Endothelial cell of umbilical vein (primary cell): ENCODE measurements at regions not wholly inside any gene's neighbourhood (a gene's known extent, or its start where the extent isn't known, plus 50 kb on each side); places are given as distances from the start of the nearest gene placed in this dataset.

Experiments
- BruUV-seq: library from RNA; stranded (reverse); fragments of 400-500 nt; replicated peaks from 2 replicates; lab custom pipeline; 2021; lab: Mats Ljungman, UMichigan
- CTCF ChIA-PET: fragments of 300-600, 350-600 bp; sonication (Branson Sonifier 250); formaldehyde crosslinking; loops from one replicate; lab custom pipeline; 2021; ENCODE audit warnings: antibody characterized with exemption, inconsistent platforms; lab: Charles Lee
- POLR2A ChIA-PET: fragments of 300-600, 350-600 bp; sonication (Branson Sonifier 250); formaldehyde crosslinking; loops from one replicate; lab custom pipeline; 2021; ENCODE audit warnings: antibody characterized with exemption, inconsistent platforms; lab: Charles Lee
- DNase-seq: peaks from one replicate; pipeline ENCODE4 v3.0.0-alpha.2; 2011; ENCODE audit warnings: low read depth, low spot score
- FAIRE-seq: peaks from 2 replicates; lab custom pipeline; 2011; peaks lifted over from hg19 to GRCh38; lab: Jason Lieb, UNC
- H2AFZ ChIP-seq: 2 replicates; pipeline ENCODE4 v1.6.0; 2012; ENCODE audit warnings: low read depth, low read length, control low read depth, inconsistent platforms
- H3K27ac ChIP-seq: 2 replicates; pipeline ENCODE4 v1.5.1; 2011; ENCODE audit warnings: low read depth, mild to moderate bottlenecking, control low read depth, low read length, moderate library complexity; ENCODE audit not compliant: insufficient read depth
- H3K27me3 ChIP-seq, 2 experiments: 2 replicates each; pipeline versions ENCODE4 v1.6.0 to v1.6.1; 2011; ENCODE audit warnings: low read length in 2 of 2, mixed read lengths in 1 of 2; ENCODE audit not compliant: control insufficient read depth in 2 of 2, insufficient read depth in 2 of 2
- H3K36me3 ChIP-seq, 2 experiments: 2 replicates in 1 of 2; 3 replicates in 1 of 2; pipeline ENCODE4 v1.5.1; 2011; ENCODE audit warnings: low read length in 2 of 2, mild to moderate bottlenecking in 1 of 2, moderate library complexity in 1 of 2; ENCODE audit not compliant: control insufficient read depth in 2 of 2, insufficient read depth in 2 of 2; ENCODE audit errors: extremely low read depth in 1 of 2
- H3K4me1 ChIP-seq: 3 replicates; pipeline ENCODE4 v1.5.1; 2011; ENCODE audit warnings: mild to moderate bottlenecking, low read length; ENCODE audit not compliant: control insufficient read depth, insufficient read depth; ENCODE audit errors: extremely low read depth
- H3K4me2 ChIP-seq: 2 replicates; pipeline ENCODE4 v1.6.1; 2011; ENCODE audit warnings: low read length, control low read depth, mixed read lengths; ENCODE audit not compliant: insufficient read depth
- H3K4me3 ChIP-seq, 3 experiments: fragments of 200-600 bp in 1 of 3; sonication (generic), shearing (Covaris generic) in 1 of 3; replicated peaks in 1 of 3; 2 replicates each; pipeline ENCODE4 v1.5.1; 2011 to 2016; ENCODE audit warnings: control low read depth in 3 of 3, low read length in 3 of 3, mild to moderate bottlenecking in 2 of 3, inconsistent platforms in 1 of 3, low read depth in 1 of 3, moderate library complexity in 1 of 3; ENCODE audit not compliant: insufficient read depth in 1 of 3
- H3K79me2 ChIP-seq: 2 replicates; pipeline ENCODE4 v1.6.0; 2012; ENCODE audit warnings: low read length, inconsistent platforms; ENCODE audit not compliant: control insufficient read depth, insufficient read depth
- H3K9ac ChIP-seq: replicated peaks from 2 replicates; pipeline ENCODE3; 2011; ENCODE audit warnings: low read length, control low read depth; ENCODE audit not compliant: insufficient read depth; ENCODE audit errors: extremely low read depth
- H3K9me1 ChIP-seq: replicated peaks from 3 replicates; pipeline ENCODE4 v1.6.0; 2011; ENCODE audit warnings: mild to moderate bottlenecking, low read length; ENCODE audit not compliant: control insufficient read depth, insufficient read depth; ENCODE audit errors: extremely low read depth
- H3K9me3 ChIP-seq: replicated peaks from 2 replicates; pipeline ENCODE4 v1.5.1; 2012; ENCODE audit warnings: low read length, inconsistent platforms; ENCODE audit not compliant: control insufficient read depth, insufficient read depth
- H4K20me1 ChIP-seq: replicated peaks from 2 replicates; pipeline ENCODE3; 2011; ENCODE audit warnings: mild to moderate bottlenecking, low read length; ENCODE audit not compliant: control insufficient read depth, insufficient read depth; ENCODE audit errors: extremely low read depth
- EZH2 ChIP-seq: IDR thresholded peaks from 2 replicates; pipeline ENCODE4 v1.6.1; 2012; ENCODE audit warnings: borderline replicate concordance, low read depth, mild to moderate bottlenecking, moderate library complexity, low read length, inconsistent platforms; ENCODE audit not compliant: severe bottlenecking
- FOS ChIP-seq: IDR thresholded peaks from 2 replicates; pipeline ENCODE4 v1.6.1; 2011; ENCODE audit warnings: mild to moderate bottlenecking, low read length, moderate library complexity, borderline replicate concordance; ENCODE audit not compliant: insufficient read depth
- GATA2 ChIP-seq: IDR thresholded peaks from 2 replicates; pipeline ENCODE4 v1.7.0; 2011; ENCODE audit warnings: low read depth, mild to moderate bottlenecking, moderate library complexity, mixed read lengths, low read length; ENCODE audit not compliant: insufficient read length, insufficient read depth
- MYC ChIP-seq: IDR thresholded peaks from one replicate; pipeline ENCODE4 v1.6.1; 2011; ENCODE audit warnings: mild to moderate bottlenecking, low read depth, low read length
- POLR2A ChIP-seq: IDR thresholded peaks from 2 replicates; pipeline ENCODE4 v1.6.1; 2012; ENCODE audit warnings: low read depth, mild to moderate bottlenecking, control low read depth, low read length
- POLR2AphosphoS5 ChIP-seq: IDR thresholded peaks from 2 replicates; pipeline ENCODE4 v1.6.1; 2012; ENCODE audit warnings: low read depth, mild to moderate bottlenecking, control low read depth, low read length, moderate library complexity; ENCODE audit not compliant: insufficient read depth
- dilution Hi-C: fragments of 300-500 bp; cut with MboI; formaldehyde crosslinking; loops from one replicate; pipeline ENCODE4 v1.15.0; 2019; ENCODE audit warnings: low sequenced_read_pairs; ENCODE audit not compliant: extremely low pct_ligation_motif_present
- intact Hi-C: fragments of 100-400 bp; cut with micrococcal nuclease; formaldehyde crosslinking; loops from one replicate; pipeline ENCODE4 v1.10.0; 2022
- TF ChIP-seq, protein P1 (sequence below): IDR thresholded peaks from 2 replicates; pipeline ENCODE4 v1.6.1; 2011; ENCODE audit not compliant: insufficient read depth, insufficient read length
- TF ChIP-seq, protein P2 (sequence below), 2 donors: IDR thresholded peaks; 1 replicate in 1 of 2; 2 replicates in 1 of 2; pipeline ENCODE4 v1.5.1; 2011; ENCODE audit warnings: low read length in 2 of 2, mild to moderate bottlenecking in 2 of 2, moderate library complexity in 2 of 2, control low read depth in 1 of 2, inconsistent platforms in 1 of 2, low read depth in 1 of 2; ENCODE audit not compliant: insufficient read depth in 1 of 2; ENCODE audit errors: extremely low read depth in 1 of 2

- Histone ChIP-seq H3K79me2 (no peaks in the 10 kb centered on the region), H3K9me3 (no peaks in the 10 kb centered on the region), H3K4me1 (no peaks in the 10 kb centered on the region), H3K4me2 (no peak overlapping the region), H3K27ac (no peak overlapping the region), H4K20me1 (no peaks in the 10 kb centered on the region), H3K9me1 (no peaks in the 10 kb centered on the region), H3K4me3 (no peak overlapping the region), H3K9ac (no peak overlapping the region), H2AFZ (no peak overlapping the region), H3K27me3 (no peaks in the 10 kb centered on the region), H3K36me3 (no peaks in the 10 kb centered on the region)
- no TSS peak for BruUV-seq
- ChIA-PET CTCF (interaction anchor here (0.8 to 1.0 kb wide), 3 partner anchors 14 to 31 kb away, joined by 3 read pairs; no protein-coding TSS in a partner anchor), POLR2A (interaction anchor here (0.7 kb wide), 1 partner anchor 44 kb away, joined by 4 read pairs; no protein-coding TSS in a partner anchor)
- TF ChIP-seq MYC: no peak
- TF ChIP-seq, protein P1, sequence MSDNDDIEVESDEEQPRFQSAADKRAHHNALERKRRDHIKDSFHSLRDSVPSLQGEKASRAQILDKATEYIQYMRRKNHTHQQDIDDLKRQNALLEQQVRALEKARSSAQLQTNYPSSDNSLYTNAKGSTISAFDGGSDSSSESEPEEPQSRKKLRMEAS: no peak
- no peak for TF ChIP-seq POLR2A
- peak; percentile 26 for TF ChIP-seq FOS
- no peak for TF ChIP-seq GATA2
- TF ChIP-seq, protein P2, sequence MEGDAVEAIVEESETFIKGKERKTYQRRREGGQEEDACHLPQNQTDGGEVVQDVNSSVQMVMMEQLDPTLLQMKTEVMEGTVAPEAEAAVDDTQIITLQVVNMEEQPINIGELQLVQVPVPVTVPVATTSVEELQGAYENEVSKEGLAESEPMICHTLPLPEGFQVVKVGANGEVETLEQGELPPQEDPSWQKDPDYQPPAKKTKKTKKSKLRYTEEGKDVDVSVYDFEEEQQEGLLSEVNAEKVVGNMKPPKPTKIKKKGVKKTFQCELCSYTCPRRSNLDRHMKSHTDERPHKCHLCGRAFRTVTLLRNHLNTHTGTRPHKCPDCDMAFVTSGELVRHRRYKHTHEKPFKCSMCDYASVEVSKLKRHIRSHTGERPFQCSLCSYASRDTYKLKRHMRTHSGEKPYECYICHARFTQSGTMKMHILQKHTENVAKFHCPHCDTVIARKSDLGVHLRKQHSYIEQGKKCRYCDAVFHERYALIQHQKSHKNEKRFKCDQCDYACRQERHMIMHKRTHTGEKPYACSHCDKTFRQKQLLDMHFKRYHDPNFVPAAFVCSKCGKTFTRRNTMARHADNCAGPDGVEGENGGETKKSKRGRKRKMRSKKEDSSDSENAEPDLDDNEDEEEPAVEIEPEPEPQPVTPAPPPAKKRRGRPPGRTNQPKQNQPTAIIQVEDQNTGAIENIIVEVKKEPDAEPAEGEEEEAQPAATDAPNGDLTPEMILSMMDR (IDR thresholded peaks at IDR 0.05; ENCODE audit: extremely low read depth in 1 of 2, insufficient read depth in 1 of 2, low read depth in 1 of 2, low read length in 2 of 2): no peak
- no peak for TF ChIP-seq EZH2
- no peak for TF ChIP-seq POLR2AphosphoS5
- FAIRE-seq (peak; percentile 42), DNase-seq (no peak)
- intact Hi-C loops: no loop called here
- dilution Hi-C loops: no loop called here
Measured at GRCh38 chr13:80204642-80205041, 136.3 kb downstream of the SPRY2 start.
